Peyer's patch (tissue), 4 donors: ENCODE measurements at regions not wholly inside any gene's neighbourhood (a gene's known extent, or its start where the extent isn't known, plus 50 kb on each side); places are given as distances from the start of the nearest gene placed in this dataset.

ENCODE experiments used
- CTCF ChIP-seq, 6 experiments: fragments of 450-650 bp in 4 of 6; fragments of 200-600 bp in 2 of 6; sonication (generic) in 1 of 6; IDR thresholded peaks; one replicate each; pipeline ENCODE4 v1.5.1; 2017 to 2019; ENCODE audit warnings: antibody characterized with exemption in 6 of 6, mild to moderate bottlenecking in 3 of 6, moderate library complexity in 1 of 6
- POLR2A ChIP-seq, 2 donors: fragments of 450-650 bp; IDR thresholded peaks; one replicate each; pipeline ENCODE4 v1.5.1; 2017; ENCODE audit warnings: antibody characterized with exemption in 2 of 2, mild to moderate bottlenecking in 2 of 2, moderate library complexity in 2 of 2

DNA sequence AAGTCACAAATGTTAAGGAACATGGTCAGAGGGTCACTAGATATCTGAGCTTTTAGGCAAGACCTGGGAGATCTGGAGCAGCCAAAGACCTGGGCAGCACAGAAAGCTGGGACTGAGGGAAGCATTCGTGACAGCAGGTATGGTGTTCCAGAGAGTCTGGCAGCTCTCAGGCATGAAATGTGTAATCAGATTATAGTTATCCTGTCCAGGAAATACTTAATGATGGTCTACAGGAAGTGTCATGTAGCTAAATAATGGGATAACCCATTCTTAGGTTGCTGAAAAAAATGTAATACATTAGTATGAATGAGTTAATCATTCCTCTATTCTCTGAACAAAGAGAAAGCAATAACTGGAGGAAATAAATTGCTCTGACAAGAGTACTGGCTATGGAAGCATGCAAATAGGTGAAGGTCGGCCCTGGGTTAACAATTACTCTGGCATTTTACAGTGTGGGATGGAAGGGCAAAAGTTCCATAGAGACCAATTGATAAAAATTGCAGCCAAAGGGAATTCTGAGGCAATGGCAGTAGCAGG, 740.5 kb downstream of the CBLN4 start:
- no peak for TF ChIP-seq POLR2A (IDR thresholded peaks at IDR 0.05)
- no peak for TF ChIP-seq CTCF (IDR thresholded peaks at IDR 0.05)
